ENCODE measurements at regions not wholly inside any gene's neighbourhood (a gene's known extent, or its start where the extent isn't known, plus 50 kb on each side); places are given as distances from the start of the nearest gene placed in this dataset.

DNA sequence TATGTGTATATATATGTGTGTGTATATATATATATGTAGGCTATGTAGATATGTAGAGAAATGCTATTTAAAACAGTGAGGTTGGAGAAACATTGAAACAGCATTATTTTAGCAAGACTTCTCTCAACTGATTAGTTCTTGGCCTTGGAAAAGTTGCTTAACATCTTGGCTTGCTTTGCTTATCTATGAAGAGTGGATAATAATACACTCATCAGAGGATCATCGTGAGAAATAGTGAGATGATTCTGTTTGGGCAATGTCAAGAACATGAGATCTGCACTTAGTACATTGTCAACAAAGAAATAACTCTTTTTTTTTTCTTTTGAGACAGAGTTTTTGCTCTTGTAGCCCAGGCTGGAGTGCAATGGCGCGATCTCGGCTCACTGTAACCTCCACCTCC lies 128.3 kb downstream of the KLF5 start (continued):
- TF ChIP-seq, protein P1, sequence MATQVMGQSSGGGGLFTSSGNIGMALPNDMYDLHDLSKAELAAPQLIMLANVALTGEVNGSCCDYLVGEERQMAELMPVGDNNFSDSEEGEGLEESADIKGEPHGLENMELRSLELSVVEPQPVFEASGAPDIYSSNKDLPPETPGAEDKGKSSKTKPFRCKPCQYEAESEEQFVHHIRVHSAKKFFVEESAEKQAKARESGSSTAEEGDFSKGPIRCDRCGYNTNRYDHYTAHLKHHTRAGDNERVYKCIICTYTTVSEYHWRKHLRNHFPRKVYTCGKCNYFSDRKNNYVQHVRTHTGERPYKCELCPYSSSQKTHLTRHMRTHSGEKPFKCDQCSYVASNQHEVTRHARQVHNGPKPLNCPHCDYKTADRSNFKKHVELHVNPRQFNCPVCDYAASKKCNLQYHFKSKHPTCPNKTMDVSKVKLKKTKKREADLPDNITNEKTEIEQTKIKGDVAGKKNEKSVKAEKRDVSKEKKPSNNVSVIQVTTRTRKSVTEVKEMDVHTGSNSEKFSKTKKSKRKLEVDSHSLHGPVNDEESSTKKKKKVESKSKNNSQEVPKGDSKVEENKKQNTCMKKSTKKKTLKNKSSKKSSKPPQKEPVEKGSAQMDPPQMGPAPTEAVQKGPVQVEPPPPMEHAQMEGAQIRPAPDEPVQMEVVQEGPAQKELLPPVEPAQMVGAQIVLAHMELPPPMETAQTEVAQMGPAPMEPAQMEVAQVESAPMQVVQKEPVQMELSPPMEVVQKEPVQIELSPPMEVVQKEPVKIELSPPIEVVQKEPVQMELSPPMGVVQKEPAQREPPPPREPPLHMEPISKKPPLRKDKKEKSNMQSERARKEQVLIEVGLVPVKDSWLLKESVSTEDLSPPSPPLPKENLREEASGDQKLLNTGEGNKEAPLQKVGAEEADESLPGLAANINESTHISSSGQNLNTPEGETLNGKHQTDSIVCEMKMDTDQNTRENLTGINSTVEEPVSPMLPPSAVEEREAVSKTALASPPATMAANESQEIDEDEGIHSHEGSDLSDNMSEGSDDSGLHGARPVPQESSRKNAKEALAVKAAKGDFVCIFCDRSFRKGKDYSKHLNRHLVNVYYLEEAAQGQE (IDR thresholded peaks at IDR 0.05; ENCODE audit: low read depth), result no peak

DNA sequence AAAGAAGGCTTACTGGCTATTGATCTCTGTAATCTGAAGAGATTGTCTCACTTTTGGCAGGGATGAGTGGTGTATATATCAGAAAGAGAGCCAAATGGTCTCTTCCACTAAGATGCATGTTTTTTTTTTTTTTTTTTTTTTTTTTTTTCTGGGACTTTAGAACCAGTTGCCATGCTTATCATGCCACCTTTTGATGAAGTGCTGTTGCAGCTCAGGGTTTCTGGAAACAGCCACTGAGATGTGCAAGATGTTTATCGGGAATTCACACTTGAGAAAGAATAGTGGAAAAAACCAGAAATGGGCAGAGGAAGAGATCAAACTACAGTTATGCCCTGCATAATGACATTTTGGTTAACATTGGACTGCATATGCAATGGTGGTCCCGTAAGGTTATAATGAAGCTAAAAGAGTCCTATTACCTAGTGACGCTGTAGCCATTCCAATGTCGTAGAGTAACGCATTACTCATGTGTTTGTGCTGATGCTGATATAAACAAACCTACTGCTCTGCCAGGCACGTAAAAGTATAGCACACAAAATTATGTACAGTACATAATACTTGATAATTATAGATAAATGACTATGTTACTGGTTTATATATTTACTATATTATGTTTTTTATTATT lies 121.0 kb downstream of the KLF5 start:
- CTCF ChIA-PET, result no interaction called here
- no peak for ATAC-seq
- Histone ChIP-seq H3K4me3 (replicated peaks in 1 of 2; ENCODE audit: low read depth in 1 of 2, low read length in 2 of 2) (no peak overlapping the region), H3K27me3 (ENCODE audit: insufficient read depth, low read length) (no peaks in the 10 kb centered on the region), H3K4me1 (ENCODE audit: control insufficient read depth in 1 of 2, insufficient read depth in 2 of 2, low read length in 2 of 2) (no peaks in the 10 kb centered on the region), H3K27ac (ENCODE audit: low read depth, low read length) (no peak overlapping the region), H4K20me1 (ENCODE audit: insufficient read depth) (no peaks in the 10 kb centered on the region), H2AFZ (ENCODE audit: low read depth, low read length, poor library complexity, severe bottlenecking) (peak overlapping the region; percentile 26), H3K36me3 (ENCODE audit: control insufficient read depth in 1 of 2, insufficient read depth in 2 of 2, low read length in 2 of 2) (no peaks in the 10 kb centered on the region), H3K9me3 (ENCODE audit: control insufficient read depth in 1 of 2, insufficient read depth in 1 of 2, low read depth in 1 of 2, low read length in 2 of 2) (no peaks in the 10 kb centered on the region), H3K9ac (ENCODE audit: low read length) (no peak overlapping the region), H3K79me2 (ENCODE audit: insufficient read depth, low read length) (no peaks in the 10 kb centered on the region), H3K4me2 (ENCODE audit: low read length) (no peak overlapping the region), H3K9me2 (ENCODE audit: insufficient read depth) (no peaks in the 10 kb centered on the region)
- no TSS peak for BruUV-seq (replicated peaks)
- RAD21 ChIA-PET (ENCODE audit: low non-redundant PET in 1 of 2, low total read pairs in 2 of 2, uncharacterized antibody in 2 of 2, unreplicated experiment in 2 of 2), result no interaction called here
- TF ChIP-seq SIN3A (IDR thresholded peaks at IDR 0.05; ENCODE audit: low read depth) (no peak), JUND (IDR thresholded peaks at IDR 0.05) (no peak), ZFX (IDR thresholded peaks at IDR 0.05) (no peak), SP1 (IDR thresholded peaks at IDR 0.05; ENCODE audit: low read depth) (no peak), TCF7L2 (IDR thresholded peaks at IDR 0.05; ENCODE audit: borderline replicate concordance, extremely low read depth, insufficient read depth, insufficient read length) (no peak)
- POLR2A ChIA-PET, result no interaction called here
- DNase-seq (ENCODE audit: low read depth, low spot score), result no peak
- intact Hi-C loops (cut with micrococcal nuclease), result no loop called here

Data from HCT116 (cell line).